AG09319 (cell line): ENCODE measurements at regions not wholly inside any gene's neighbourhood (a gene's known extent, or its start where the extent isn't known, plus 50 kb on each side); places are given as distances from the start of the nearest gene placed in this dataset.
"Not testable (repeated sequence)": the region's sequence is repeated elsewhere in the genome, so short reads cannot be mapped to it uniquely, and the experiment has no call there.

Experiments
- DNase-seq: peaks from one replicate; pipeline ENCODE4 v3.0.0-alpha.2; 2010; ENCODE audit warnings: low read depth; ENCODE audit errors: extremely low read depth
- CTCF ChIP-seq: IDR thresholded peaks from 2 replicates; pipeline ENCODE4 v1.5.1; 2011; ENCODE audit warnings: low read depth, mild to moderate bottlenecking, inconsistent platforms, low read length, moderate library complexity

- no peak for TF ChIP-seq CTCF
- DNase-seq, result no peak
These were observed 516.7 kb downstream of the NTRK3 start for GRCh38 chr15:87739866-87740265.

GRCh38 chr15:87739081-87739480, 517.5 kb downstream of the NTRK3 start:
- no peak for TF ChIP-seq CTCF

GRCh38 chr15:87737460-87737859, 519.1 kb downstream of the NTRK3 start:
- not testable (repeated sequence) for DNase-seq

More at GRCh38 chr15:87739081-87739480, 517.5 kb downstream of the NTRK3 start:
- no peak for DNase-seq

- no peak for DNase-seq
These were observed 519.6 kb downstream of the NTRK3 start for GRCh38 chr15:87736891-87737389.

GRCh38 chr15:87736401-87736800, 520.1 kb downstream of the NTRK3 start:
- no peak for DNase-seq
- no peak for TF ChIP-seq CTCF

More at GRCh38 chr15:87736891-87737389, 519.6 kb downstream of the NTRK3 start:
- no peak for TF ChIP-seq CTCF

- no peak for DNase-seq
- TF ChIP-seq CTCF, result no peak
These were observed 521.0 kb downstream of the NTRK3 start for GRCh38 chr15:87735522-87735921.

- no peak for TF ChIP-seq CTCF
- no peak for DNase-seq
These were observed 521.8 kb downstream of the NTRK3 start for GRCh38 chr15:87734571-87735373.
